GM19240 (cell line): ENCODE measurements at regions not wholly inside any gene's neighbourhood (a gene's known extent, or its start where the extent isn't known, plus 50 kb on each side); places are given as distances from the start of the nearest gene placed in this dataset.
"Not testable (repeated sequence)": the region's sequence is repeated elsewhere in the genome, so short reads cannot be mapped to it uniquely, and the experiment has no call there.

ENCODE experiments used
- DNase-seq: peaks from one replicate; pipeline ENCODE4 v3.0.0; 2011; ENCODE audit warnings: low spot score; ENCODE audit not compliant: insufficient read length

DNA sequence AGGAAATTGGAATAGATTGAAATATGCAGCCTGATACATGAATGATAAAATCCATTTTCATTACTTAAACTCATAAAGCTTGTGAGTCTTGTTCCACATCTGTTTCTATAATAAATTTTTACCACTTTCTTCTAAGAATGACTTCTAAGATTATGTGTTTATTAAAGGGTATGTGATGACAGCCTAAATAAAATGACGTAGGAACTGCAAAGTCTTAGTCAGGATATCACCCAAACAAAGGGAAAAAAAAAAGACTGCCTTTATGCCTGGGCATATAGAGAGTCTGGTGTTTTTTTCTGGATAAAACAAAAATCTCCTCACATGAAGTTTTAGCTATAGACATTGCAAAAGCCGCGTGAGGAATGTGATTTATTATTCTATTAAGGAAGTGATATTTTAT, 844.0 kb downstream of the DIPK2A start:
- no peak for DNase-seq

DNA sequence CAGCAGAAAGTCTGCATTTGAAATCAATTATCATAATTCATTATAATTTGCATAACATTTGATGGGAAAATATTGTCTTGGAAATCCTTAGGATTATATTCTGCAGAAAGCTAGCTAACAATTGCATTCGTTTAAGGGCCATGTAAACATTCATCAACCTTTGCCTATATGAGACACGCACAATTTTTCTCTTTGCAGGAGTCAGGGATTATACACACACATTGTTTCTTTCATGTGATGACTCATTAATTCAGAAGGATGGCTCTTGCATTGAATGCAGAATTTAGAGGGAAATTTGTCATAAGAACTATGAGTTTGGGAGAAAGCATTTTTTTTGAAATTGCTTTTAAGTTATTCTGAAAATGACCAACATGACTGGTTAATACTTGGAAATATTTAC, 844.7 kb downstream of the DIPK2A start:
- no peak for DNase-seq

DNA sequence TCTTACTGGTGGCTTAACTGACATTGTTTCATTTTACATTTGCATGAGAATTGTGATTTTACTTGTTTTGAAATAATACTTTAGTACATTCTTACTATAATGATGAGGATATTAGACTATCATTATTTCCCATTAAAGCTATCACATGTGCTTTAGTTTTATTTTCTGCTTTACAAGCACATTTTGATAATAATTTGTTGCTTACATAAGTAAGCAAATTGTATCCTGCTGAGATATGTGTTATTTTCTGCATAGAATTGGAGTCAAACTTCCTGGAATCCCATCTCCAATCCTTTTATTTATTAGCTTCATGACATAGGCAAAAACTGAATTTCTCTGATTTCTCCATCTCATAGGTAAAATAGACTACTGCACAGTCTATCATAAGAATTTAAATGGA, 847.4 kb downstream of the DIPK2A start:
- no peak for DNase-seq

DNA sequence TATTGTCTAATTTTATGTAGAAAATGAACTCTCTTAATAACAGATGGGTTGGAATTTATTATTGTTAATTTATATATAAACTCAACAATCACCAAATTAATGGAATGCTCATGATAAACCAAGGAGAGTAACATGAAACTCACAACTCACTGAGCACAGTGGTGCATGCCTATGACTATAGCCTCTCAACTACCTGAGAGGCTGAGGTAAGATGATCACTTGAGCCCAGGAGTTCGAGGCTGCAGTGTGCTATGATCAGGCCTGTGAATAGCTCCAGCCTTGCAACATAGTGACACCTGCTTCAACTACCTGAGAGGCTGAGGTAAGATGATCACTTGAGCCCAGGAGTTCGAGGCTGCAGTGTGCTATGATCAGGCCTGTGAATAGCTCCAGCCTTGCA, 848.6 kb downstream of the DIPK2A start:
- not testable (repeated sequence) for DNase-seq

DNA sequence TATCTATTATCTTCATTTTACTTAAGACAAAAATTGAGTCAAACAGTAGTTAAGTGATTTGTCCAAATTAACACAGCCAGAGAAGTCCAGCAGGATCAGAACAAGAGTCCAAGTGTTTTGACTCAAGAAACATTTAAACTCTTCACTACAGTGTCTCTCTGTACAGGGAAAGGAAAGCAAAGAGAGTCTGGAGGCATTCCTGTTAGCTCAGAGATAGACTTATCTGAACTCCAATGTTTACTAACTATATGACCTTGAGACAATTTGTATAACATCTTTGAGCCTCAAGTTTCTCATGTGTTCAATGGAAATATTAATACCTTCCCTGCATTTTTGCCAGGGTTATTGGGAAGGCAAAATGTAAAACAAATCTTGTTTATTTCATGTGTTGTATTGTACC, 849.1 kb downstream of the DIPK2A start:
- DNase-seq = no peak

DNA sequence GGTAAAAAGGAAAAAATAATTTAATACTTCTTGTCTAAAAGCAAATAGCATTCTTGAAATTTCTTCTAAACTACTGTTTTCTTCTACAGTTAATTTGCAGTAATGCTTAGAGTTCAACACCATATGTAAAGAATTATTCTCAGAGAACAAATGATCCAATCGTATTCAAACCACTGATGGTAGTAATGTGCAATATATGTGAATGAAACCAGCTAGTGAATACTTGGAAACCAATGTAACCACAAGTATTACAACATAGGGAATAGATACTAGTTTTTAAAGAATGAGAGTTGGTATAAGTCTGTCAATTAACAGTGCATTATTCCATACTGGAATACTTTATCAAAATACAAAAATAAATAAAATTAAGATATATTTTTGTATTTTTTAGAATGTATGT, 850.0 kb downstream of the DIPK2A start:
- DNase-seq = no peak

DNA sequence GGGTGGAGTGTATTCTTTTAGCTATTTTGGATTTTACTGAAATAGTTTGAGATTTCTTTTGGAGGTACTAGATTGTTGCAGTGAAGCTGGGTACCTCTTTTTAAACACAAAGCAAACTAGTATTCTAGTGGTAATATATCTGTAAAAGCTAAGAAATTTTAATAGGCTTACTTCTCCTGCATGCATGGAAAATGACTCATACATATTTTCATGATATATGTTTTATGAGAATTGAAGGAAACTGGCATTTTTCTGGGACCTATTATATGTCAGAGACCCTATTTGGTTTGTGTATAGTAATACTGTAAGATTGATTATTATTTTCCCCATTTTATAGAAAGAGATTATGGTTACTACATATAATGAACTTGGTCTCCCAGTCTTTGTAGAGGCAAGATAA, 851.0 kb downstream of the DIPK2A start:
- DNase-seq = no peak

DNA sequence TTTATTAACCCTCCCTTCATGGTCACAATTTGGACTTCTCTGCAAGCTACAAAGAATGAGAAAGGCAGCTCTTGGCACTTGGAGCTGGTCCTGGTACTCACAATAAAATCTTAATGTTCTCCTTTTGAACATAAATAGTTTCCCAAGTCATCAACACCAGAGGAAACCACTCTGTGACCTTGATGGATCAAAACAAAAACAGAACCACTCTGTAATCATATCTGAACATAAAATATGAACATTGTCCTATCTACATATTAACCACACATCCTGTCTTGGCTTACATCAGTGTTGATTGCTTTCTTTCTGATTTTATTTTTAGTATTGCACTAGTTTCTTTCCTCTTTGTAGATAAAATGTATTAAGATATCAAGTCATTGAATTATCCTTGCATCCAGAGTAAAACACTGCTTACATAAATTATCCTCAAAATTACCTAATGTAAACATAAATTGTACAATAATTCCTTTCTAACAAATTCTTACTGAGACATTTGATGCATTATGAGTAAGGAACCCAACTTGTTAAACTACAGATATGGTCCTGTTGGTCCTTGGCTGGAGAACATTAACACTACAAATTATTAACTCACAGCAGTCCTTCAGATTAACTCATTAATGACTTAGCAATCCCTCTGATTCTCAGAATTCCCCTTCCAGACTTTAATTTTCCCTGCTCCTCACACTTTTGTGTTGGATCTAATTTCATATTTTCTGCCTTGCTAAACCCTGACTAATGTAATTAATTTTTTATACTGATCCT, 860.5 kb downstream of the DIPK2A start:
- DNase-seq = no peak

DNA sequence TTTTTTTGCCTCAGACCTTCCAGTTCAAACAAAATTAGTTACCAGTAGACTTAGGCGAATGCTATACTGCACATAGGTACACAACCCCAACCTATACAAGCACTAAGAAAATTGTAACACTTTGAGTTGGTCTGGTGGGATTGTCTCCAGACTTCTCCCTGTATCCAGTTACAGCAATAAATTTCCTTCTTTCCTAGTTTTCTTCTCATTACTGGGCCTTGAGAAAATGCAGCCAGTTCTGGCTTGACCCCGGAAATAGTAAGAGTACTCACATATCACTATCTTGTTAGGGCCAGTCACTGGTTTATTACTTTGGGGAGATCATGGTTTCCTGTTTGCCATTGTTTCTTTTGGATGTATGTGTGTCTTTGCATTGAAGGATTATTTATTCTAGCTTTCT, 868.4 kb downstream of the DIPK2A start:
- no peak for DNase-seq

DNA sequence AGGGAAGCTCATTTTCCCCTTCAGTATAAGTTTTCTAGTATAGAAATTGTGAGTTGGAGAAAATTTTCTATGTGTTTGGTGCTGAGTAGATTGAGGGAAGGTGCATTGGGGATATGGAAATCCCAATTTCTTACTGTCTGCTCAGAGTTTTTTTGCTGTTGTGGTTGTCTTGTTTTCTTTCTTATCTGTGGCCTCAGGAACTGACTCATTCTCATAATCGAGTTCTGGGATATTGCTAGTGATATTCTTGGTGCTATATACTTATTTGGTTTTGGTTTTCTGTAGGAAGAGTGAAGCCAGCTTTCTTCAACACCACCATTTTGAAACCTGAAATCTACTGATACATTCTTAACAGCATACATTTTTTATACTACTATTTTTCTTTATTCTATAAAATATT, 869.2 kb downstream of the DIPK2A start:
- no peak for DNase-seq

DNA sequence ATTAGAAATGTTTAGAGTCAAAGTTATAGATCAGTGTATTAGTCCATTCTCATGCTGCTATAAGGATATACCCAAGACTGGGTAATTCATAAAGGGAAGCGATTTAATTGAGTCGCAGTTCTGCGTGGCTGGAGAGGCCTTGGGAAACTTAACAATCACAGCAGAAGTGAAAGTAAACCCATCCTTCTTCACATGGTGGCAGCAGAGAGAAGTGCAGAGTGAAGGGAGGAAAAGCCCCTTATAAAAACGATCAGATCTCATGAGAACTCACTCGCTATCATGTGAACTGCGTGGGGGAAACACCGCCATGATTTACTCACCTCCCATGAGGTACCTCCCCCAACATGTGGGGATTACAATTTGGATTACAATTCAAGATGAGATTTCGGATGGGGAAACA, 871.5 kb downstream of the DIPK2A start:
- no peak for DNase-seq

DNA sequence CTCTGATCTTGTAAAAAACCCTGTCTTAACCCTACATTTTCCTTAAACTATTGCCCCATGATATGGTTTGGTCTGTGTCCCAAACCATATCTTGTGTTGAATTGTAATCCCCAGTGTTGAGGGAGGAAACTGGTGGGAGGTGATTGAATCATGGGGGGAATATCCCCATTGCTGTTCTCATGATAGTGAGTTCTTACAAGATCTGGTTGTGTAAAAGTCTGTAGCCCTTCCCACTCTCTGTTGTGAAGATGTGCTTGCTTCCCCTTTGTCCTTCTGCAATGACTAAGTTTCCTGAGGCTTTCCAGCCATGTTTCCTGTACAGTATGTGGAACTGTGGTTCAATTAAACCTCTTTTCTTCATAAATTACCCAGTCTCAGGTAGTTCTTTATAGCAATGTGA, 881.4 kb downstream of the DIPK2A start:
- no peak for DNase-seq

DNA sequence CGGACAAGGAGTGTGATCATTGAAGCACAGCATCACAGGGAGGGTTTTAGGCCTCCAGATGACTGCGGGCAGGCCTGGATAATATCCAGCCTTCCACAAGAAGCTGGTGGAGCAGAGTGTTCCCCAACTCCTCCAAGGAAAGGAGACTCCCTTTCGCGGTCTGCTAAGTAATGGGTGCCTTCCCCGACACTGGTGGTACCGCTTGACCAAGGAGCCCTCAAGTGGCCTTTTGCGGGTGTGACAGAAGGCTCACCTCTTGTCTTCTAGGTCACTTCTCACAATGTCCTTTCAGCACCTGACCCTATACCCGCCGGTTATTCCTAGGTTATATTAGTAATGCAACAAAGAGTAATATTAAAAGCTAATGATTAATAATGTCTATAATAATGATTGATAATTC, 882.4 kb downstream of the DIPK2A start:
- DNase-seq = not testable (repeated sequence)

DNA sequence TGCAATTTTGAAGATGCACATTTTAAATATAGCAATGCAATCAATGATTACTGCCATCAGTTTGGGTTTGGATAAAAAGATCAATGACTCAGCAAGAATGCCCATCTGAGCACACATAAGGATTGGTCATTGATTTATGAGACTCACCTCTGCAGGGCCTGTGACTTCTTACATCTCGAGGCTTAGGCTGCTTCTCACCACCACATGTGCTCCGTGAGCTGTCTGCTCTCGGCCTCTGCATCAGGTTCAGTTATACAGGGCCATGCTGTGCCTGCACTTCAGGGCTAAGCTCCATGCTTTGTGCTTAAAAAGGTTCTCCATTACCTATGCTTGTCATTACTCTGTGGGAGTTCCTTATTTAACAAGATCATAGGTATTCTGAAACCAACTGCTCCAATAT, 887.5 kb downstream of the DIPK2A start:
- no peak for DNase-seq

DNA sequence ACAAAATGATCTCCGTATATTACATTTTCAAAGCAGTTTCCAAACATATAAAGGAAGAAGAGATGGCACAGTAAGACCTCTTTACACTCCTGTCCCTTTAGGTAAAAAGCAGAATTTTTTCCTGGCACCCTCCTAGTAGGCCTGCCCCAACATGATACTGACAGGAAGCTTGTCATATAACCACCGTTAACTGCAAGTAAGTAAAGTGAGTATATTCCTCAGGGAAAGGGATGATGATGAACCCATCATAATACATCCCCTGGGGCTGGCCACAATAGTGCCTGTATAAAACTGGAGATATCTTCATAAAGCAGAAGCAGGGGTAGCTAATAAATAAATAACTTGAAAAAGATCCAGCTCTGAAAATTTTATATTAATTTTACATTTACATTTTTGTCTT, 893.0 kb downstream of the DIPK2A start:
- DNase-seq = no peak

DNA sequence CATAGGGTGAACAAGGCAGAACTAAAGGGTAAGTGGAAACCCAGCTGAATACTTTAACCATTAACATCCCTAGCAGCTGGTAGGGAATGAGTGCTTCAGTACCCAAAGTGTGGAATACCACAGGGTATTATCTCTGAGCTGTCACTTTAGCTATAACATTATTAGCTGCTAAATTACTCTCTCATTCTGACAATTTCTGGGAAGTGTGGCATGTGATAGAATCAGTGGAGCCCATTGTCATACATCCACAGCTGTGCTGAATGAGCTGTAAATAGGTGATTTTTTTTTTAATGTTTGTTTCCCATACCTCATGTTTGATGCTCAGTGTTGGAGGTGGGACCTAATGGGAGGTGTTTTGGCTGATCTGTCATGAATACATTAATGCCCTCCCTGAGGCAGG, 894.3 kb downstream of the DIPK2A start:
- DNase-seq = no peak

DNA sequence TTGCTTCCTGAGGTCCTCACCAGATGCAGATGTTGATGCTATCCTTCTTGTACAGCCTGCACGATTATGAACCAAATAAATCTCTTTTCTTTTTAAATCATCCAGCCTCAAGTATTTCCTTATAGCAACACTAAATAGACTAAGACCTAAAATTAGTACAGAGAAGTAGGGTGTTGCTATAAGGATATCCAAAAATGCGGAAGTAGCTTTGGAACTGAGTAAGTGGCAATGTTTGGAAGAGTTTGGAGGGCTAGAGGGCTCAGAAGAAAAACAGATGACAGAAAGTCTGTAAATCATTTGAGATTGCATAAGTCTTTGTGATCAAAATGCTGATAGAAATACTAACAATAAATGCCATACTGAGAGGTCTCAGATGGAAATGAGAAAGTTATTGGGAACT, 894.9 kb downstream of the DIPK2A start:
- DNase-seq = no peak

DNA sequence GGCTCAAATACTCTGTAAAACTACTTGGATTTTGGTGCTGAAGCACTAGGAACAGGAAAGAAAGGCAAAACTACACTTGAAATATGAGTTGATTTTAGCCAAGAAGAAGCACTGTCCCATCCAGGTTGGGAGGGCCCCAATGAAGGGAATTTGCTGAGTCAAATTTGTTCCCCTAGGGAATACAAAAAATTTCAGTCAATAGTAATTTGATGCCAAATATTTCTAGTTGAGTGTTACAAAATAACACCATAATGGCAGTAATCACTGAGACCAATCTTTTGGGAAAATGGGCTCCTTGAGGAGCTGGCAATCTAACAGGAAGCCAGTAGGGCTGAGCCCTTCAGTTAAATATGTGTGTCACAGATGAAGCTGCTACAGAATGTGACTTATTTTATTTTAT, 896.9 kb downstream of the DIPK2A start:
- no peak for DNase-seq

DNA sequence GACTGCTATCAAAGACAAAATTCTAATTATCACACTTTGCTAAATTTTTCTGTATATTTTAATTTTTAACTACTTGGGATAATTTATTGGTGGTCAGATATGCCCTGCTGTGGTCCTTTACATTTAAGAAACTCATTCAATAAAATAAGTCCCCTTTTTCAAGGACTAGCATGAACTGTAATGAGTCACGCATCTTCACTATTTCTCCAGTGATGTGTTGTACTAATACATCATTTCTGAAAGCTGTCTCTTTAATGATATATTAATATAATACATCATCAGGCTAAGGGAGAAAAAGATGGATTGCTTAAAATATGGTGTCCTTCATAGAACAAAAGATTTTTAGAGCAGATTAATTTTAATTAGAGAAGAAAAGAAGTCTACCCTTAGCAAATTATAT, 901.4 kb downstream of the DIPK2A start:
- DNase-seq = no peak

DNA sequence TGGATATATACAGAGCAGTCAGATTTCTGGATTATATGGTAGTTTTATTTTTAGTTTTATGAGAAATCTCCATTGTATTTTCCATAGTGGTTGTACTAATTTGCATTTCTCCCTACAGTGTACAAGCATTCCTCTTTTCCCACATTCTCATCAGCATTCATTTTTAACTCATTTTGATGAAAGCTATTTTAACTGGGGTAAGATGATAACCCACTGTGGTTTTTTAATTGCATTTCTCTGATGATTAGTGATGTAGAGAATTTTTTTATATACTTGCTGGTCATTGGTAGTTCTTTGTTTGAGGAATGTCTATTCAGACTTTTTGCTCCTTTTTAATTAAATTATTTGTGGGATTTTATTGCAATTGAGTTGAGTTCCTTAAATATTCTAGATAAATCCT, 903.6 kb downstream of the DIPK2A start:
- DNase-seq = no peak

DNA sequence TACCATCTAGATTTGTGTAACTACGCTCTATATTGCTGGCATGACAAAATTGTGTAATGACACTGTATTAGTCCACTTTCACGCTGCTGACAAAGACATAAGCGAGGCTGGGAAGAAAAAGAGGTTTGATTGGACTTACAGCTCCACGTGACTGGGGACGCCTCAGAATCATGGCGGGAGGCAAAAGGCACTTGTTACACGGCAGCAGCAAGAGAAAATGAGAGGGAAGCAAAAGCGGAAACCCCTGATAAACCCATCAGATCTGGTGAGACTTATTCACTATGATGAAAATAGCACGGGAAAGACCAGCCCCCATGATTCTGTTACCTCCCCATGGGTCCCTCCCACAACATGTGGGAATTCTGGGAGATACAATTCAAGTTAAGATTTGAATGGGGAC, 905.7 kb downstream of the DIPK2A start:
- no peak for DNase-seq

DNA sequence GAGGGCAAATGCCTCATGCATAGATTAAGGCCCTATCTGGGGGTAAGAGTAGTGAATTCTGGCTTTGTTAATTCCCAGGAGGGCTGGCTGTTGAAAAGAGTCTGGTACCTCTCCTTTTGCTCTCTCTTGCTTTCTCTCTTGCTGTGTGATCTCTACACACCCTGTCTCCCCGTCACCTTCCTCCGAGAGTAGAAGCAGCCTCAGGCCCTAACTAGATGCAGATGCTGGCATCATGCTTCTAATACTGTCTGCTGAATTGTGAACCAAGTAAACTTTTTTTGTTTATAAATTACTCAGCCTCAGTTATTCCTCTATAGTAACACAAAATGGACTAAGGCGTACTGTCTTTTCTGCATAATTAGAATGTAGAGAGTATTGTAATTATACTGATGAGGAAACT, 908.1 kb downstream of the DIPK2A start:
- no peak for DNase-seq

DNA sequence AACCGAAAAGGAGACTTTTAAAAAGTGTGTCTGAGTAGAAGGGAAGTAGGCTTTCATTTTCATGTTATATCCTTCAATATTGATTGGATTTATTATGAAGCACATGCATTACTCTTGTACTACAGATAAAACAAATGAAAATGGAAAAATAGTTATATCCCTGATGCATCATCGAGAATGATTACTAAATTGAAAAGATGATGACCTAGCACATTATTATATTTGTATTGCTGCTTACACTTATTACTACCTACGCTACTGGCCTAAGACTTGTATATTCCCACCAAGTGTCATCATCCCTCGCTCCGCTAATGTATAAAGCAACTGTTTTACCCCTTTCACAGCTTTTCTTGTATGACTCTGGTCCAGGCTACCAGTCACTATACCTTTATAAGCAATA, 922.4 kb downstream of the DIPK2A start:
- no peak for DNase-seq

DNA sequence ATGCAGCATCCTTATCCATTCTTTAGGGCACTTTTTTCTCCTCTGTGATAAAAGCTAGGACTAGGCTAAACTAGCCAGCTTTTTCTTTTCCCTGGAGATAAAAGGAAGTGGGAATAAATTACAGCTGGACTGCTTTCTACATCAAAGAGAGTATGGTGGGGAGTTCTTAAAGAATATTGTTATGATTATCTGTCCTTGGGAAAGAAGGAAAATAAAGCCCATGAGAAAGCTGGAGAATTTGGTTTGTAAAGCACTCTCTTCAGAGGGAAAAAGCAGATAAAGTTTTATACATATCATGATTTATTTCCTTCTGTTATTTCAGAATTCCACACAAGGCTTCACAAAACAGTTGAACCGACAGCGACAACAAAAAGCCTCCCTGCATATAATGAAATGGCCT, 923.0 kb downstream of the DIPK2A start:
- no peak for DNase-seq
